ENCODE measurements at regions not wholly inside any gene's neighbourhood (a gene's known extent, or its start where the extent isn't known, plus 50 kb on each side); places are given as distances from the start of the nearest gene placed in this dataset.

DNA sequence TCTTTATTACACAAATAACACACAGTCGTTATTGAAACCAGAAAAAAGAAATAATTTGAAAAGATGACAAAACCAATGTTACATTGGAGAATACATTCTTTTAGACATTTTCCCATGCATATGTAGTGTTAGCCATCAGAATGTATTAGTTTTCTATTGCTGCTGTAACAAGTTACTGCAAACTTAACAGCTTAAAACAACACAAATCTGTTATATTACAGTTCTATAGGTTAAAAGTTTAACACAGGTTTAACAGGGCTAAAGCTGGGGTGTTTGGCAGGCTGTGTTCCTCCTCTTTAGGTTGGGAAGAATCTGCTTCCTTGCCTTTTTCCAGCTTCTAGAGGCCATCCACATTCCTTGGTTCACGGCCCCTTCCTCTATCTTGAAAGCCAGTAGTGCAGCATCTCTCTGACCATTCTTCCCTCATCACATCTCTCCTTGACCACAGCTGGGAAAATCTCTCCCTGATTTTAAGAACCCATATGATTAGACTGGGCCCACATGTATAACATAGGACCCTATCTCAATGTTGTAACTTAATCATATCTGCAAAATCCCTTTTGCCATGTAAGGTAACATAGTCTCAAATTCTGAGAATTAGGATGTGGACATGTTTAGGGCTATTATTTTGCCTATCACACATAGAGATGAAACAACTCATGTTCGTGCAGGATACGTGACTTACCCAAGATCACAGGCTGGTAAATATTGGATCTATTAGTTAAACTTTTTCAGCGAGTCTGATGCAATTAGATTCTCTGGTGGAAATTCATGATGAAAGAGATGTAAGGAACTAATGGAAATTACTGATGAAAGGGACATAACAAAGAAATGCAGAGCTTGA is 145.4 kb upstream of the TMEM170B start:
- TF ChIP-seq, protein P1, sequence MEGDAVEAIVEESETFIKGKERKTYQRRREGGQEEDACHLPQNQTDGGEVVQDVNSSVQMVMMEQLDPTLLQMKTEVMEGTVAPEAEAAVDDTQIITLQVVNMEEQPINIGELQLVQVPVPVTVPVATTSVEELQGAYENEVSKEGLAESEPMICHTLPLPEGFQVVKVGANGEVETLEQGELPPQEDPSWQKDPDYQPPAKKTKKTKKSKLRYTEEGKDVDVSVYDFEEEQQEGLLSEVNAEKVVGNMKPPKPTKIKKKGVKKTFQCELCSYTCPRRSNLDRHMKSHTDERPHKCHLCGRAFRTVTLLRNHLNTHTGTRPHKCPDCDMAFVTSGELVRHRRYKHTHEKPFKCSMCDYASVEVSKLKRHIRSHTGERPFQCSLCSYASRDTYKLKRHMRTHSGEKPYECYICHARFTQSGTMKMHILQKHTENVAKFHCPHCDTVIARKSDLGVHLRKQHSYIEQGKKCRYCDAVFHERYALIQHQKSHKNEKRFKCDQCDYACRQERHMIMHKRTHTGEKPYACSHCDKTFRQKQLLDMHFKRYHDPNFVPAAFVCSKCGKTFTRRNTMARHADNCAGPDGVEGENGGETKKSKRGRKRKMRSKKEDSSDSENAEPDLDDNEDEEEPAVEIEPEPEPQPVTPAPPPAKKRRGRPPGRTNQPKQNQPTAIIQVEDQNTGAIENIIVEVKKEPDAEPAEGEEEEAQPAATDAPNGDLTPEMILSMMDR (IDR thresholded peaks at IDR 0.05; ENCODE audit: low read depth, low read length, missing control alignments), result no peak
- H3K4me3 ChIP-seq (ENCODE audit: low read depth, low read length), result no peak overlapping the region
- no peak for DNase-seq (ENCODE audit: low read depth)

DNA sequence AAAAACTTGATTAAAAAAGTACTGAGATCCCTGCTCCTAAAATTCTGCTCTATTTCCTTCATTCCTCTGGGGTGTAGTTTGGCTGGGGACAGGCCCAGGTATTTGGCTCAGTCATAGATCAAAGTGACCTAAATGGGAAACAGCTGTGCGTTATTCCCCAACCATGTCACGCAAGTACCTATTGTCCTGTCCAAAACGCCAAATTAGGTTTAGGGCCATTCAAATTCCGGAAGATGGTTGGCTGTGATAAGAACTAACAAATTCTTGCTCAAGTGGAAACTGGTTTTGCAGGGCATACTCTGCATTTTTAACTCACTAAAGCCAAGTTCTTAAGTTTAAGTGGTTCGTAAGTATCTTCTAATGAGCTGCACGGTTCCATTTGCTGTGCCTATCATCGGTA is 147.6 kb upstream of the TMEM170B start:
- no peak for DNase-seq (ENCODE audit: low read depth)

DNA sequence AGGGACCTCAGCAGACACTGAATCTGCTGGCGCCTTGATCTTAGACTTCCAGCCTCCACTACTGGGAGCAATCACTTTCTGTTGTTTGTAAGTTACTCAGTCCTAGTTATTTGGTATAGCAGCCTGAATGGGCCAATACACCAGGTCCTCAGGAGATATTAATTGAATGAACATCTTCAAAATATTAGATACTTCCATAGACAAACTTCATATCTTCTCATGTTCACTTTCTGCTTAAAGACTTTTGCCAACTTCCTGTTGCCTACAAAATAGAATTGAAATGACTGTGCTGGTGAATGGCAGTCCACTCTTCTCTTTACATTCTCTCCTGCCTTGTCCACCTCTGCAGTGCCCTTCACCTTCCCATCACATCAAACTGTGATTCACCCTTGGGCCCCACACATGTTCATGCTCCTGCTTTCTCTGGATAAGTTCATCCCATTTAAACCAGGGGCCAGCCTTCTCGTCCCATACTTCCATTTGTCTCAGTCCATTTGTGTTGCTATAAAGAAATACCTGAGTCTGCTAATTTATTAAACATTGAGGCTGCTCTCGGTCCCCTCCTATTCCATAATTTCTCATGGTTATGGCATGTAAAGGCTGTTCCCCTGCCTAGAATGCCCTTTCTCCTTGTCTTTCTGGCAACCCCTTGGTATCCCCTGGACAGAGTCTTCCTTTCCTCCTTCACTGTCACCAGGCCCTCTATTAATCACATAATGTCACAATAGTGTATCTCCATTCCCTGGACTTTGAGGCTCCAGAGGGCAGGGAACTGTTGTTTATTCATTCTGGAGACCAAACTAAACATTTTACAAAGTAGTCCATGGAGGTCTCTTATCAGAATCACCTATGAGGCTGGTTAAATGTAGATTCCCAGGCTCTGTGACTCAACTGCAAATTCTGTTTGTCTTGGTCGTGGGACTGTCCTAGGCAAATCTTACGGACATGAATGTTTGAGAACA is 148.3 kb upstream of the TMEM170B start:
- no peak for DNase-seq (ENCODE audit: low read depth)
- TF ChIP-seq, protein P1 (IDR thresholded peaks at IDR 0.05; ENCODE audit: low read depth, low read length, missing control alignments), result no peak
- no peak overlapping the region for H3K4me3 ChIP-seq (ENCODE audit: low read depth, low read length)

More for the DNA sequence above, 147.6 kb upstream of the TMEM170B start:
- TF ChIP-seq, protein P1 (IDR thresholded peaks at IDR 0.05; ENCODE audit: low read depth, low read length, missing control alignments), result no peak
- no peak overlapping the region for H3K4me3 ChIP-seq (ENCODE audit: low read depth, low read length)

DNA sequence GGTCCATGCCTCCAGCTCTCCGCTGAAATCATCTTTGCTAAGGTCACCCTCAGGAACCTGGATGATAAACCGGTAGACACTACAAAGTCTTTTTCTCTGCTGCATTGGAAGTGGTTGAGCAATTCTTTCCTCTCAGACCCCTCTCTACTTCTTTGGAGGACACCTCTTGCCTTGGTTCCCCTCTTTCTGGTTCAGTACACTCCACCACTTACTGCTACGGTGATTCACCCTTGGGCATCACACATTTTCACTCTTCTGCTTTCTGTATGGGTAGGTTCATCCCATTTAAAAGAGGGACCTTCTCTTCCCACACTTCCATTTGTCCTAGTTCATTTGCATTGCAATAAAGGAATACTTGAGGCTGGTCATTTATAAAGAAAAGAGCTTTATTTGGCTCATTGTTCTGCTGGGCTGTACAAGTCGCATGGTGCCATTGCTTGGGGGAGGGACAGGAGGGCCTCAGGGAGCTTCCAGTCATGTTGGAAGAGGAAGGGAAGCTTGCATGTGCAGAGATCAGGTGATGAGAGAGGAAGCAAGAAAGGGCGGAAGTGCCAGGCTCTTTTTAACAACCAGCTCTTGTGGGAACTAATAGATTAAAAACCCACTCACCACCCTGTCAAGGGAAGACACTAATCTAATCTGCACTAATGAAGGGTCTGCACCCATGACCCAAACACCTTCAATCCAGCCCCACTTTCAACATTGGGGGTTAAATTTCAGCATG is 149.7 kb upstream of the TMEM170B start:
- H3K4me3 ChIP-seq (ENCODE audit: low read depth, low read length), result no peak overlapping the region
- DNase-seq (ENCODE audit: low read depth), result no peak
- TF ChIP-seq, protein P1 (IDR thresholded peaks at IDR 0.05; ENCODE audit: low read depth, low read length, missing control alignments), result no peak

DNA sequence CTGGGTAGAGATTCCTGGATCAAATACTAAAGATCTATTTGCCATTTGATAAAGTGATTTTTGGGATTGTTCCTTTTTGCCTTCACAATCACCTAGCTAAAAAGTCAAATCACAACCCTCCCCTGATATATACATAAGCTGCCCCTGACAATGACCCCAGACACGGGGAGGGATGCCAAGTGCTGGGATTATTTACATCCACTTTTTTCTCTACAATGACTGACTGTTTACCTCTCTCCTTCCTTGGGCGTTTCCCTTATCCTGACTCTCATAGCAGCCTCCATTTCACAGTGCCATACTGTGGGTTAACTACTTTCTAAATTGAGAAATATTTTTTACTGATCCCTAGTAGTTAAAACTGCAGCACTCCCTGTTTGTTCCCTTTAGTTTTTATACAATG is 150.8 kb upstream of the TMEM170B start:
- DNase-seq (ENCODE audit: low read depth), result no peak
- no peak overlapping the region for H3K4me3 ChIP-seq (ENCODE audit: low read depth, low read length)
- TF ChIP-seq, protein P1 (IDR thresholded peaks at IDR 0.05; ENCODE audit: low read depth, low read length, missing control alignments), result no peak

DNA sequence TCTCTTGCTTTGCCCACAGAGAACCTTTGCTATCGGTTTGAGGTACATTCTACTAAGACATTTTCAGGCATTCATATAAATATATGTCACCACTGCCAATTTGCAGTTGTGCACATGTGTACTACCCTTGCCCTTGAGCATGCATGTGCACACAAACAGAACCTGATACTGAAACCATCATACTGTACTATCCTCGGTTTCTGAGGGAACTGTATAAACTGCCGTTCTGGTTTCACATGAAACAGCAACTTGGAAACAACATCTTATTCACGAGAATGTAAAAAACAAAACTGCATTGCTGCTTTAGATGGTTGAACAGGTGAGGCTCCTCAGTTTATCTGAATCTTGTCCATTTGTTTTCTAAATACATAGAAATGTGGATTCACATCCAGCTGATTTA is 151.2 kb upstream of the TMEM170B start:
- H3K4me3 ChIP-seq (ENCODE audit: low read depth, low read length), result no peak overlapping the region
- TF ChIP-seq, protein P1 (IDR thresholded peaks at IDR 0.05; ENCODE audit: low read depth, low read length, missing control alignments), result no peak
- DNase-seq (ENCODE audit: low read depth), result peak; percentile 89

All from GM12864 (cell line).